SK-N-SH (cell line): ENCODE measurements at regions not wholly inside any gene's neighbourhood (a gene's known extent, or its start where the extent isn't known, plus 50 kb on each side); places are given as distances from the start of the nearest gene placed in this dataset.
A peak's percentile ranks its signal among the peaks of the same experiment; 100 is the strongest.

Experiments
- CTCF ChIA-PET: fragments of 300-600, 350-600 bp; formaldehyde crosslinking; extraction: SDS; loops from one replicate; lab custom pipeline; 2021; lab: Yijun Ruan, JAX
- POLR2A ChIA-PET: fragments of 350-600 bp; sonication (Branson Sonifier 250); formaldehyde crosslinking; extraction: SDS; loops from one replicate; lab custom pipeline; 2020; ENCODE audit warnings: antibody characterized with exemption, inconsistent platforms; lab: Yijun Ruan, JAX
- DNase-seq: peaks from one replicate; pipeline ENCODE4 v3.0.0; 2012
- H2AFZ ChIP-seq: fragments of 200-600 bp; sonication (generic); 2 replicates; pipeline ENCODE4 v1.8.1; 2016; ENCODE audit warnings: antibody characterized with exemption, mild to moderate bottlenecking, low read depth
- H3F3A ChIP-seq: fragments of 200-600 bp; sonication (generic); replicated peaks from 2 replicates; pipeline ENCODE3; 2016; ENCODE audit warnings: antibody characterized with exemption, mild to moderate bottlenecking; ENCODE audit not compliant: insufficient read depth
- H3K27ac ChIP-seq, 2 experiments: fragments of 200-500 bp in 1 of 2; fragments of 200-600 bp in 1 of 2; sonication (Bioruptor generic) in 1 of 2; sonication (generic), shearing (Covaris generic) in 1 of 2; 2 replicates each; pipeline versions ENCODE4 v1.5.1 to v1.6.1; 2014 to 2016; ENCODE audit warnings: low read depth in 2 of 2, inconsistent platforms in 1 of 2, low read length in 1 of 2, mild to moderate bottlenecking in 1 of 2, mixed read lengths in 1 of 2
- H3K27me3 ChIP-seq: fragments of 200-600 bp; sonication (generic), shearing (Covaris generic); 2 replicates; pipeline ENCODE4 v1.6.1; 2016; ENCODE audit warnings: mixed run types; ENCODE audit not compliant: insufficient read depth
- H3K36me3 ChIP-seq, 2 experiments: fragments of 200-500 bp in 1 of 2; fragments of 200-600 bp in 1 of 2; sonication (Bioruptor generic) in 1 of 2; sonication (generic) in 1 of 2; replicated peaks in 1 of 2; 2 replicates each; pipeline versions ENCODE3 to v1.5.1; 2014 to 2016; ENCODE audit warnings: low read length in 1 of 2, mild to moderate bottlenecking in 1 of 2; ENCODE audit not compliant: insufficient read depth in 2 of 2, control insufficient read depth in 1 of 2
- H3K4me1 ChIP-seq, 2 experiments: fragments of 200-500 bp in 1 of 2; fragments of 200-600 bp in 1 of 2; sonication (Bioruptor generic) in 1 of 2; sonication (generic), shearing (Covaris generic) in 1 of 2; 2 replicates each; pipeline versions ENCODE4 v1.5.1 to v1.6.1; 2014 to 2016; ENCODE audit warnings: low read depth in 1 of 2, low read length in 1 of 2, mixed run types in 1 of 2; ENCODE audit not compliant: insufficient read depth in 2 of 2, control insufficient read depth in 1 of 2
- H3K4me2 ChIP-seq: fragments of 200-600 bp; sonication (generic), shearing (Covaris generic); 2 replicates; pipeline ENCODE4 v1.6.1; 2017; ENCODE audit warnings: mixed run types
- H3K4me3 ChIP-seq, 2 experiments: fragments of 200-500 bp in 1 of 2; fragments of 200-600 bp in 1 of 2; sonication (Bioruptor generic) in 1 of 2; sonication (generic), shearing (Covaris generic) in 1 of 2; 2 replicates each; pipeline versions ENCODE4 v1.5.1 to v1.8.1; 2014 to 2016; ENCODE audit warnings: low read depth in 2 of 2, inconsistent platforms in 1 of 2, low read length in 1 of 2, mild to moderate bottlenecking in 1 of 2, mixed read lengths in 1 of 2, moderate library complexity in 1 of 2
- H3K79me2 ChIP-seq: fragments of 200-600 bp; sonication (generic); 2 replicates; pipeline ENCODE4 v1.8.1; 2017; ENCODE audit warnings: mild to moderate bottlenecking; ENCODE audit not compliant: insufficient read depth
- H3K9ac ChIP-seq: fragments of 200-600 bp; sonication (generic); 2 replicates; pipeline ENCODE4 v1.6.1; 2017; ENCODE audit warnings: mixed run types
- H3K9me2 ChIP-seq: fragments of 200-600 bp; sonication (generic); 2 replicates; pipeline ENCODE4 v1.6.1; 2017; ENCODE audit warnings: mixed run types
- H3K9me3 ChIP-seq: fragments of 200-600 bp; sonication (generic); 2 replicates; pipeline ENCODE4 v1.6.1; 2017; ENCODE audit warnings: mixed run types, mild to moderate bottlenecking, moderate library complexity
- H4K20me1 ChIP-seq: fragments of 200-600 bp; sonication (generic); 2 replicates; pipeline ENCODE4 v1.6.1; 2017; ENCODE audit warnings: mild to moderate bottlenecking, mixed run types; ENCODE audit not compliant: insufficient read depth
- CHD2 ChIP-seq: fragments of 150-350 bp; IDR thresholded peaks from 2 replicates; pipeline ENCODE4 v1.6.1; 2018; ENCODE audit warnings: low read length; ENCODE audit not compliant: partially characterized antibody
- FOXJ3 ChIP-seq: sonication (generic); formaldehyde crosslinking; IDR thresholded peaks from 2 replicates; pipeline ENCODE4 v1.5.1; 2020; ENCODE audit warnings: mild to moderate bottlenecking, missing genetic modification reagents
- GABPA ChIP-seq: IDR thresholded peaks from 2 replicates; pipeline ENCODE4 v1.4.0; 2012; ENCODE audit warnings: low read depth, mild to moderate bottlenecking
- GATA2 ChIP-seq: sonication (generic); formaldehyde crosslinking; IDR thresholded peaks from 2 replicates; pipeline ENCODE4 v1.5.0; 2020; ENCODE audit warnings: mild to moderate bottlenecking, missing genetic modification reagents
- IRF3 ChIP-seq: fragments of 150-350 bp; IDR thresholded peaks from 2 replicates; pipeline ENCODE4 v1.6.1; 2016; ENCODE audit warnings: mild to moderate bottlenecking, low read depth, low read length
- JUND ChIP-seq: IDR thresholded peaks from 2 replicates; pipeline ENCODE4 v1.4.0; 2012
- MAX ChIP-seq: IDR thresholded peaks from 2 replicates; pipeline ENCODE4 v1.4.0; 2012; ENCODE audit warnings: low read depth
- NFIC ChIP-seq: IDR thresholded peaks from 2 replicates; pipeline ENCODE4 v1.4.0; 2012; ENCODE audit warnings: borderline replicate concordance
- NRF1 ChIP-seq: IDR thresholded peaks from 2 replicates; pipeline ENCODE4 v1.6.1; 2012; ENCODE audit warnings: low read depth, mild to moderate bottlenecking, low read length
- RAD21 ChIP-seq: IDR thresholded peaks from 2 replicates; pipeline ENCODE4 v1.6.1; 2012; ENCODE audit warnings: mild to moderate bottlenecking, low read length
- REST ChIP-seq: IDR thresholded peaks from 2 replicates; pipeline ENCODE4 v1.6.1; 2012; ENCODE audit warnings: mild to moderate bottlenecking, low read depth, low read length, moderate library complexity
- RFX5 ChIP-seq: IDR thresholded peaks from 2 replicates; pipeline ENCODE4 v1.6.1; 2012; ENCODE audit warnings: mild to moderate bottlenecking, improper control_type of control experiment, low read length
- RXRA ChIP-seq: IDR thresholded peaks from 2 replicates; pipeline ENCODE4 v1.4.0; 2012; ENCODE audit warnings: low read depth, mild to moderate bottlenecking, borderline replicate concordance
- TCF12 ChIP-seq: IDR thresholded peaks from 2 replicates; pipeline ENCODE4 v1.4.0; 2012
- USF2 ChIP-seq: fragments of 150-350 bp; IDR thresholded peaks from 2 replicates; pipeline ENCODE4 v1.6.1; 2017; ENCODE audit warnings: antibody characterized with exemption, low read length, low read depth, borderline replicate concordance
- WGBS: methylation state at CpG from one replicate; pipeline ENCODE4 v1.1.6; 2017; ENCODE audit warnings: low lambda C conversion rate; 5-methylcytosine and 5-hydroxymethylcytosine counted together

GRCh38 chr2:234638966-234639365 is 142.1 kb upstream of the ARL4C start:
- Histone ChIP-seq H3K4me3 (no peak overlapping the region), H3K4me1 (no peaks in the 10 kb centered on the region), H3K4me2 (no peak overlapping the region), H3K9me3 (peaks cover 13% of the 10 kb centered on the region), H3K36me3 (no peaks in the 10 kb centered on the region), H3K79me2 (no peaks in the 10 kb centered on the region), H3K9me2 (no peaks in the 10 kb centered on the region), H4K20me1 (no peaks in the 10 kb centered on the region), H3F3A (no peaks in the 10 kb centered on the region), H2AFZ (no peak overlapping the region), H3K27ac (no peak overlapping the region), H3K27me3 (no peaks in the 10 kb centered on the region), H3K9ac (no peak overlapping the region)
- POLR2A ChIA-PET = no interaction called here
- CTCF ChIA-PET = interaction anchor here (0.7 to 1.1 kb wide), 3 partner anchors 12 to 16 kb away, joined by 3 read pairs; no protein-coding TSS in a partner anchor
- DNase-seq = no peak
- TF ChIP-seq MAX (no peak), RFX5 (no peak), RXRA (no peak), GATA2 (CRISPR knock-in tag) (no peak)
- WGBS = 100% methylated on average over 1 of the region's 1 CpG

GRCh38 chr2:234635284-234635683 is 138.4 kb upstream of the ARL4C start:
- CTCF ChIA-PET = no interaction called here

GRCh38 chr2:234633581-234634230 is 136.8 kb upstream of the ARL4C start:
- Histone ChIP-seq H3K9ac (no peak overlapping the region), H4K20me1 (no peaks in the 10 kb centered on the region), H3K27ac (no peak overlapping the region), H3K9me2 (no peaks in the 10 kb centered on the region), H3K4me1 (no peaks in the 10 kb centered on the region), H2AFZ (no peak overlapping the region), H3K9me3 (no peaks in the 10 kb centered on the region), H3K27me3 (no peaks in the 10 kb centered on the region), H3K79me2 (no peaks in the 10 kb centered on the region), H3K4me2 (no peak overlapping the region), H3K36me3 (no peaks in the 10 kb centered on the region), H3K4me3 (no peak overlapping the region), H3F3A (no peaks in the 10 kb centered on the region)
- ChIA-PET CTCF (interaction anchor here (1.1 kb wide), 1 partner anchor 21 kb away, joined by 3 read pairs; no protein-coding TSS in a partner anchor), POLR2A (no interaction called here)
- DNase-seq = no peak
- WGBS = 72% methylated on average over 9 of the region's 9 CpGs
- TF ChIP-seq RAD21 = no peak
- no peak for TF ChIP-seq REST
- no peak for TF ChIP-seq GABPA
- TF ChIP-seq TCF12 = no peak
- no peak for TF ChIP-seq CHD2
- TF ChIP-seq FOXJ3 (CRISPR knock-in tag) = no peak
- no peak for TF ChIP-seq NRF1
- TF ChIP-seq JUND = no peak
- TF ChIP-seq USF2 = no peak
- no peak for TF ChIP-seq NFIC

More at GRCh38 chr2:234635284-234635683, 138.4 kb upstream of the ARL4C start:
- H3K79me2 ChIP-seq = no peaks in the 10 kb centered on the region
- DNase-seq = no peak
- no peaks in the 10 kb centered on the region for H3K9me3 ChIP-seq
- no peak overlapping the region for H2AFZ ChIP-seq
- H3K9ac ChIP-seq = no peak overlapping the region
- H3K27me3 ChIP-seq = no peaks in the 10 kb centered on the region
- no peaks in the 10 kb centered on the region for H4K20me1 ChIP-seq
- WGBS = 60% methylated on average over 1 of the region's 1 CpG
- no peaks in the 10 kb centered on the region for H3K9me2 ChIP-seq
- no peaks in the 10 kb centered on the region for H3K36me3 ChIP-seq
- POLR2A ChIA-PET = no interaction called here
- H3K4me3 ChIP-seq = no peak overlapping the region
- no peak overlapping the region for H3K27ac ChIP-seq
- no peaks in the 10 kb centered on the region for H3F3A ChIP-seq
- H3K4me2 ChIP-seq = no peak overlapping the region
- H3K4me1 ChIP-seq = no peaks in the 10 kb centered on the region
- TF ChIP-seq CHD2 = no peak
- no peak for TF ChIP-seq JUND
- TF ChIP-seq RAD21 = peak; percentile 39
- TF ChIP-seq IRF3 = no peak
- no peak for TF ChIP-seq FOXJ3 (CRISPR knock-in tag)
